Peyer's patch (tissue), 4 donors: ENCODE measurements at regions not wholly inside any gene's neighbourhood (a gene's known extent, or its start where the extent isn't known, plus 50 kb on each side); places are given as distances from the start of the nearest gene placed in this dataset.

Experiments
- DNase-seq, 3 donors: peaks; one replicate each; pipeline ENCODE4 v3.0.0-alpha.2; 2017 to 2019
- H3K27ac ChIP-seq, 4 donors: fragments of 200-600 bp; sonication (generic); one replicate each; pipeline ENCODE4 v1.5.1; 2016 to 2019
- H3K27me3 ChIP-seq, 2 donors: fragments of 200-600 bp; sonication (generic); one replicate each; pipeline ENCODE4 v1.5.1; 2019
- H3K36me3 ChIP-seq, 3 donors: fragments of 200-600 bp; sonication (generic); one replicate each; pipeline ENCODE4 v1.5.1; 2016 to 2019
- H3K4me1 ChIP-seq, 4 donors: fragments of 200-600 bp; sonication (generic); one replicate each; pipeline ENCODE4 v1.5.1; 2016 to 2019
- H3K4me3 ChIP-seq, 4 donors: fragments of 200-600 bp; sonication (generic); 1 replicate in 3 of 4; 2 replicates in 1 of 4; pipeline ENCODE4 v1.5.1; 2016 to 2019; ENCODE audit warnings: mild to moderate bottlenecking in 1 of 4
- H3K9me3 ChIP-seq, 4 donors: fragments of 200-600 bp; sonication (generic); one replicate each; pipeline ENCODE4 v1.5.1; 2016 to 2019; ENCODE audit warnings: mild to moderate bottlenecking in 1 of 4
- POLR2A ChIP-seq, 2 donors: fragments of 450-650 bp; IDR thresholded peaks; one replicate each; pipeline ENCODE4 v1.5.1; 2017; ENCODE audit warnings: antibody characterized with exemption in 2 of 2, mild to moderate bottlenecking in 2 of 2, moderate library complexity in 2 of 2
- TF ChIP-seq, protein P1 (sequence below), 6 experiments: fragments of 450-650 bp in 4 of 6; fragments of 200-600 bp in 2 of 6; sonication (generic) in 1 of 6; IDR thresholded peaks; one replicate each; pipeline ENCODE4 v1.5.1; 2017 to 2019; ENCODE audit warnings: antibody characterized with exemption in 6 of 6, mild to moderate bottlenecking in 3 of 6, moderate library complexity in 1 of 6

DNA sequence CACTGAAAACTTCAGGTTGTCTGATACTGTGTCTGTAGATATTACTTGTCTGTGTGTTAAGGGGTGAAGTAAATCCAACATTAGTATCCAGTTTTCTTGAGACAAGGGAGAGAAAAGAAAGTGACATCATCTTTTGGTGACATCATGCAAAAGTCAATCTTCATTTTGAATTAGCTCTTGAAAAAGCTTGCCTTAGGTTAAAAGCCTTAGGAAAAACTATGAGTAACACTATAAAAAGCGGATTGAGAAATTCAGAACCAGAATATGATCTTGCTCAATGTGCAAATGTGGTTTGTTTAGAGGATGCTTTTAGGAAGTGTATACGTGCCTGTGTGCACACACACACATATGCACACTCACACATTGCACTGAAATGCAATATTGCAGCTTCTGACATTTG lies 345.8 kb upstream of the CASK start:
- no peak for DNase-seq
- Histone ChIP-seq H3K36me3 (no peaks in the 10 kb centered on the region), H3K9me3 (no peaks in the 10 kb centered on the region), H3K4me1 (no peaks in the 10 kb centered on the region), H3K27ac (no peak overlapping the region), H3K27me3 (no peaks in the 10 kb centered on the region), H3K4me3 (no peak overlapping the region)
- TF ChIP-seq POLR2A (IDR thresholded peaks at IDR 0.05) = no peak
- TF ChIP-seq, protein P1, sequence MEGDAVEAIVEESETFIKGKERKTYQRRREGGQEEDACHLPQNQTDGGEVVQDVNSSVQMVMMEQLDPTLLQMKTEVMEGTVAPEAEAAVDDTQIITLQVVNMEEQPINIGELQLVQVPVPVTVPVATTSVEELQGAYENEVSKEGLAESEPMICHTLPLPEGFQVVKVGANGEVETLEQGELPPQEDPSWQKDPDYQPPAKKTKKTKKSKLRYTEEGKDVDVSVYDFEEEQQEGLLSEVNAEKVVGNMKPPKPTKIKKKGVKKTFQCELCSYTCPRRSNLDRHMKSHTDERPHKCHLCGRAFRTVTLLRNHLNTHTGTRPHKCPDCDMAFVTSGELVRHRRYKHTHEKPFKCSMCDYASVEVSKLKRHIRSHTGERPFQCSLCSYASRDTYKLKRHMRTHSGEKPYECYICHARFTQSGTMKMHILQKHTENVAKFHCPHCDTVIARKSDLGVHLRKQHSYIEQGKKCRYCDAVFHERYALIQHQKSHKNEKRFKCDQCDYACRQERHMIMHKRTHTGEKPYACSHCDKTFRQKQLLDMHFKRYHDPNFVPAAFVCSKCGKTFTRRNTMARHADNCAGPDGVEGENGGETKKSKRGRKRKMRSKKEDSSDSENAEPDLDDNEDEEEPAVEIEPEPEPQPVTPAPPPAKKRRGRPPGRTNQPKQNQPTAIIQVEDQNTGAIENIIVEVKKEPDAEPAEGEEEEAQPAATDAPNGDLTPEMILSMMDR (IDR thresholded peaks at IDR 0.05) = no peak

DNA sequence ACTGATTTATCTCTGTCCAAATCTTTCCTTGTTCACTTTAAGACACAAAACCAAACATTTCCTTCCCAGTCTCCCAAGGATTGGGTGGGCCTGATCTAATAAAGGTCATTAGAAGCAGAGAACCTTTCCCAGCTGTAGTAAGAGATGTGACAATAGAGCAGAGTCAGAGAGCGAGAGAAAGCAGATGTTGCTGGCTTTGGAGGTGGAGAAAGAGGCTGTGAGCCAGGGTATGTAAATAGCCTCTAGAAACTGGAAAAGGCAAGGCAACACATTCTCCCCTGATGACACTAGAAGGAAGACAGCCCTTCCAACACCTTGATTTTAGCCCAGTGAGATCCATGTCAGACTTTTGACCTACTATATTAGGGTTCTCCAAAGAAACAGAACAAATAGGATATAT lies 337.5 kb upstream of the CASK start:
- H3K27me3 ChIP-seq = no peaks in the 10 kb centered on the region
- no peak for DNase-seq
- TF ChIP-seq, protein P1 (IDR thresholded peaks at IDR 0.05) = no peak
- no peak for TF ChIP-seq POLR2A (IDR thresholded peaks at IDR 0.05)
- no peak overlapping the region for H3K4me3 ChIP-seq
- H3K27ac ChIP-seq = no peak overlapping the region
- no peaks in the 10 kb centered on the region for H3K4me1 ChIP-seq
- no peaks in the 10 kb centered on the region for H3K9me3 ChIP-seq
- no peaks in the 10 kb centered on the region for H3K36me3 ChIP-seq

DNA sequence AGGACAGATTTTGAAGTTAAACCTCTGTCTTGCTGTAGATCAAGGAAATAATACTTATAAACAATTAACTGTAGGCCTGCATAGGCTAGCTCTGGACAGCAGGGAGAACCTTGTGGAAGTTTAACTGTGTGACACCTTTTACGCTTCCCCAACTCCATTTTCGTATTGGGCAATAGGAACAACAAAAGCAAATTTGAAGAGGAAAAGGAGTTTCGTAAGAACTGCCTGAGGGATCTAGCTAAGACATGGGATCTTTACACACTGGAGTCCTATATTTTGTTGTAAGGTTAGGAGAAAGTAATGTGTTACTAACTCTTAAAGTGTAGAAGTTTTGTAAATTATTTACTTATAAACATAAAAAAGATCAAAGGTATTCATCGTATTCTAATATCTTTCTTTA lies 324.9 kb upstream of the CASK start:
- no peaks in the 10 kb centered on the region for H3K36me3 ChIP-seq
- no peak overlapping the region for H3K4me3 ChIP-seq
- no peak for TF ChIP-seq POLR2A (IDR thresholded peaks at IDR 0.05)
- TF ChIP-seq, protein P1 (IDR thresholded peaks at IDR 0.05) = no peak
- H3K4me1 ChIP-seq = no peaks in the 10 kb centered on the region
- no peaks in the 10 kb centered on the region for H3K9me3 ChIP-seq
- no peak overlapping the region for H3K27ac ChIP-seq
- no peak for DNase-seq
- no peaks in the 10 kb centered on the region for H3K27me3 ChIP-seq

DNA sequence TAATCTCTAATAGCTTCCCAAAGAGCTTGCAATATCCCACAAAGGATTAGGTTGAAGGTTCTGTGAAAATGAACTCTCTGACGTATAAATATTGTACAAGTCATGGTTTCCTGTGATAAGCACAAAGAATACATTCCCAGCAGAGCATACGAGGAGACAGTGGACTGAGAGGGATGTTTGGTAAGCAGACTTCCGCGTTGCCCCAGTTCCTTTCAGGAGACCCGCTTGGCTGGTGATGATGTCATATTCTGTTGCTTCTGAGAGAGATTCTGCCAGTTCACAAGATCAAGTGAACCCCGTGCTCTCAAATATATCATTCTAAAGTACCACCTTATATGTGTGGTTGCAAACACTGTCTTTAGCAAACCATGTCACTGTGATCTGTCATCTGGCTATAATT lies 323.9 kb upstream of the CASK start:
- H3K36me3 ChIP-seq = no peaks in the 10 kb centered on the region
- no peaks in the 10 kb centered on the region for H3K27me3 ChIP-seq
- DNase-seq = no peak
- no peaks in the 10 kb centered on the region for H3K9me3 ChIP-seq
- no peak overlapping the region for H3K4me3 ChIP-seq
- TF ChIP-seq, protein P1 (IDR thresholded peaks at IDR 0.05) = no peak
- TF ChIP-seq POLR2A (IDR thresholded peaks at IDR 0.05) = no peak
- no peaks in the 10 kb centered on the region for H3K4me1 ChIP-seq
- H3K27ac ChIP-seq = no peak overlapping the region

DNA sequence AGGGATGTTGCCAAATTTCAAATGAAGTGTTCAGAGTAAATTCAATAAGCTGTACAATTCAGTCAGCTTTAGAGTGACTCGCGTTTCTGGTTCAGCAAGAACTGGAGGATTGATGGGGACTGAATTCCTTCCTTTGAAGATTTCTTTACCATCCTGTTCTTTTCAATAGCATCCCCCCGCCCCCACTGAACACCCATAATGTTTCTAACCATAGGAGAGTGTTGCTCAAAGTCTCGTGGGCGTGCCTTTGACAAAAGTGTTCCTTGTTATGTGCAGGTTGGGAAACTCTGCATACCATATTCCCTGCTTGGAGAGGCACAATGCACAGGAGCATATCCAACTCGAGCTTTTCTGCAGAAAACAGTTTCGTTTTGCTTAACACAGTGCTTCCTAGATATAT lies 323.5 kb upstream of the CASK start:
- no peaks in the 10 kb centered on the region for H3K27me3 ChIP-seq
- H3K36me3 ChIP-seq = no peaks in the 10 kb centered on the region
- no peak overlapping the region for H3K4me3 ChIP-seq
- no peaks in the 10 kb centered on the region for H3K9me3 ChIP-seq
- no peaks in the 10 kb centered on the region for H3K4me1 ChIP-seq
- DNase-seq = no peak
- no peak overlapping the region for H3K27ac ChIP-seq
- TF ChIP-seq, protein P1 (IDR thresholded peaks at IDR 0.05) = no peak
- TF ChIP-seq POLR2A (IDR thresholded peaks at IDR 0.05) = no peak

DNA sequence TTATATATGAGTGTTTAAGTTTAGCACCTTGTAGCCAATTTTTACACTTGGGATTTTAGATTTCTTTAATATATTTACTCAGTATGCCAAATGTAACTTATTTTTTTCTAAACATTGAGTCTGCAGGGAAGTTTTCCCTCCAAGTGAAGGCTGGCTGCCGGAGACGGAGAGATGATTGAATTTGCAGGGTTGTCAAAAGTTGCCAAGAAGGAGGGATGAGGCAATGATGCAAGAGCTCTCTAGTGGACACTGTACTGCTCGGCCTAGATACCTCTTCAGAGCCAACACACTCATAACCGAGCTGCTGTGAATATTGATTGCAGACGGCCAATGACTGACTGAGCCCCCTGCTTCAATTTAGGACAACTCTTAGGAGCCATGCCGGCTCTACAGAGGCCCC lies 318.6 kb upstream of the CASK start:
- no peaks in the 10 kb centered on the region for H3K4me1 ChIP-seq
- no peak overlapping the region for H3K27ac ChIP-seq
- H3K27me3 ChIP-seq = no peaks in the 10 kb centered on the region
- TF ChIP-seq, protein P1 (IDR thresholded peaks at IDR 0.05) = no peak
- no peak for TF ChIP-seq POLR2A (IDR thresholded peaks at IDR 0.05)
- H3K4me3 ChIP-seq = no peak overlapping the region
- DNase-seq = no peak
- H3K9me3 ChIP-seq = no peaks in the 10 kb centered on the region
- H3K36me3 ChIP-seq = no peaks in the 10 kb centered on the region
